Nephron progenitor cell (in vitro differentiated cells): ENCODE measurements at regions not wholly inside any gene's neighbourhood (a gene's known extent, or its start where the extent isn't known, plus 50 kb on each side); places are given as distances from the start of the nearest gene placed in this dataset.

Source experiments
- DNase-seq: peaks from one replicate; pipeline ENCODE4 v3.0.0; 2021
- H3K27ac Mint-ChIP-seq: 2 replicates; pipeline ENCODE4 v1.8.0; 2021; ENCODE audit warnings: mild to moderate bottlenecking, moderate library complexity, mixed read lengths
- H3K27me3 Mint-ChIP-seq: 2 replicates; pipeline ENCODE4 v1.8.0; 2021; ENCODE audit warnings: mild to moderate bottlenecking, low read depth, mixed read lengths; ENCODE audit not compliant: poor library complexity
- H3K36me3 Mint-ChIP-seq: 2 replicates; pipeline ENCODE4 v1.8.0; 2021; ENCODE audit warnings: low read depth, mixed read lengths
- H3K4me1 Mint-ChIP-seq: 2 replicates; pipeline ENCODE4 v1.8.0; 2021; ENCODE audit warnings: mixed read lengths
- H3K4me3 Mint-ChIP-seq: 2 replicates; pipeline ENCODE4 v1.8.0; 2021; ENCODE audit warnings: mild to moderate bottlenecking, moderate library complexity, mixed read lengths
- H3K9me3 Mint-ChIP-seq: 2 replicates; pipeline ENCODE4 v1.8.0; 2021; ENCODE audit warnings: mild to moderate bottlenecking, moderate library complexity, mixed read lengths
- TF ChIP-seq, protein P1 (sequence below): fragments of 200-600 bp; sonication (generic); IDR thresholded peaks from 2 replicates; pipeline ENCODE4 v1.5.0; 2021; ENCODE audit warnings: antibody characterized with exemption

GRCh38 chr6:167738386-167738785 is 88.3 kb upstream of the AFDN start:
- peaks cover 7% of the 10 kb centered on the region for H3K27me3 Mint-ChIP-seq
- H3K36me3 Mint-ChIP-seq, result no peaks in the 10 kb centered on the region
- TF ChIP-seq, protein P1, sequence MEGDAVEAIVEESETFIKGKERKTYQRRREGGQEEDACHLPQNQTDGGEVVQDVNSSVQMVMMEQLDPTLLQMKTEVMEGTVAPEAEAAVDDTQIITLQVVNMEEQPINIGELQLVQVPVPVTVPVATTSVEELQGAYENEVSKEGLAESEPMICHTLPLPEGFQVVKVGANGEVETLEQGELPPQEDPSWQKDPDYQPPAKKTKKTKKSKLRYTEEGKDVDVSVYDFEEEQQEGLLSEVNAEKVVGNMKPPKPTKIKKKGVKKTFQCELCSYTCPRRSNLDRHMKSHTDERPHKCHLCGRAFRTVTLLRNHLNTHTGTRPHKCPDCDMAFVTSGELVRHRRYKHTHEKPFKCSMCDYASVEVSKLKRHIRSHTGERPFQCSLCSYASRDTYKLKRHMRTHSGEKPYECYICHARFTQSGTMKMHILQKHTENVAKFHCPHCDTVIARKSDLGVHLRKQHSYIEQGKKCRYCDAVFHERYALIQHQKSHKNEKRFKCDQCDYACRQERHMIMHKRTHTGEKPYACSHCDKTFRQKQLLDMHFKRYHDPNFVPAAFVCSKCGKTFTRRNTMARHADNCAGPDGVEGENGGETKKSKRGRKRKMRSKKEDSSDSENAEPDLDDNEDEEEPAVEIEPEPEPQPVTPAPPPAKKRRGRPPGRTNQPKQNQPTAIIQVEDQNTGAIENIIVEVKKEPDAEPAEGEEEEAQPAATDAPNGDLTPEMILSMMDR, result no peak
- H3K27ac Mint-ChIP-seq, result no peak overlapping the region
- H3K4me1 Mint-ChIP-seq, result peaks cover 26% of the 10 kb centered on the region
- no peak for DNase-seq
- peaks cover 11% of the 10 kb centered on the region for H3K9me3 Mint-ChIP-seq
- H3K4me3 Mint-ChIP-seq, result no peak overlapping the region

DNA sequence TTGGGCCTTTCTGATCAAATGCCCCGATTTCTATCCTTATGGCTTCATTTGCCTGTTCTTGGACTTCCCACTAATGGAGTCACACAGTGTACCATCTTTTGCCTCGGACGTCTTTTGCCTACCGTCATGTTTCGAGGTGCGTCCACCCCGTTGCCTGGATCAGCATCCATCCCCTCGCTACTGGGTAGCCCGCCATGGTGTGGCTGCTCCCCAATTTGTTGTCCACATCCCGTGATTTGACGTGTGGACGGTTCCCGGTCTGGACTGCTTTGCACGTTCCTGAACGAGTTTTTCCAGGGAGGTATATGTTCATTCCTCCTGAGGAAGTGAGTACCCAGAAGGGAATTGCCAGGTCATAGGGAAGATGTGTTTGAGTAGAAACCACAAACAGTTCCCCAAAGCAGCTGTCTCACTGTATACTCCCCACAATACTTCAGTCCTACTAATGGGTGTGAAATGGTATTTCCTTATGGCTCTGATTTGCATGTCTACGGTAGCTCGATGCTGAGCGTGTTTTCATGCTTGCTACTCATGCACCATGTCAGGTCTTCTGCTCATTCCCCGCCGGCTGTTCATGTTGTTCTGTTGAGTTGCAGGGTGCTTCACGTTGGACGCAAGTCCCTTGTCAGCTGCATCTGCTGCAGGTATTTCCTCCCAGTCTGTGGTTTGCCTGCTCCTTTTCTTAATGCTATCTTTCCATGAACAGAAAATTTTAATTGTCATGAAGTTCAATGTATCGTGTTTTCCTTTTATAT is 86.8 kb upstream of the AFDN start:
- TF ChIP-seq, protein P1, result no peak
- Mint-ChIP-seq H3K36me3 (no peaks in the 10 kb centered on the region), H3K27ac (no peak overlapping the region), H3K9me3 (peaks cover 14% of the 10 kb centered on the region), H3K4me1 (peaks cover 18% of the 10 kb centered on the region), H3K27me3 (peaks cover 4% of the 10 kb centered on the region), H3K4me3 (no peak overlapping the region)
- DNase-seq, result no peak

DNA sequence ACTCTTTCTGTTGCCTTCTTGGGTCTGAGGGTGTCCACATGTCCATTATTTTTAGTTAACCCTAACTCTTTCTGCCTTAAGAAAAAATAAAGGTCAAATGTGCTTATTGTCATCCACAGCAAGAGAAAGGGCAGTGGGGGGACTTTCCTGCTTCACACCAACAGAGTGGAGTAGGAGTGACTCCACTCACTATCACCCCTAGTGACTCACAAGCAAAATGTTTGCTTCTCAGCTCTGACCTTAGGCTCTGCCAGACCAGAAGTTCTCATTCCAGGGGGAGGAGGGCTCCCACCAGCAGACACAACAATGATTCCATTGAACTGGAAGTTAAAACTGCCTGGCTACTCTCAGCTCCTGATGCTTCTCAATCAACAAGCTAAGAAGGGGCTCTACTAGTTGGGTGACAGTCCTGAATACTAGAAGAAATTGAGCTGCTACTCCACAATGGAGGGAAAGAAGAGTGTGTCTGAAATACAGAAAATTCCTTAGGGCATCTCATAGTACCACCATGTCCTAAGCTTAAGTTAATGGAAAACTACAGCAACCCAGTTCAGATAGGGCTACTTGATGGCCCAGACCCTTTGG is 83.9 kb upstream of the AFDN start:
- Mint-ChIP-seq H3K27ac (no peak overlapping the region), H3K36me3 (no peaks in the 10 kb centered on the region), H3K4me3 (no peak overlapping the region), H3K4me1 (peaks cover 30% of the 10 kb centered on the region), H3K27me3 (peaks cover 8% of the 10 kb centered on the region), H3K9me3 (peaks cover 10% of the 10 kb centered on the region)
- TF ChIP-seq, protein P1, result no peak
- no peak for DNase-seq

GRCh38 chr6:167744681-167745669 is 81.7 kb upstream of the AFDN start:
- Mint-ChIP-seq H3K9me3 (peaks cover 10% of the 10 kb centered on the region), H3K27me3 (peaks cover 4% of the 10 kb centered on the region), H3K36me3 (no peaks in the 10 kb centered on the region), H3K4me1 (peaks cover 50% of the 10 kb centered on the region), H3K27ac (no peak overlapping the region), H3K4me3 (no peak overlapping the region)
- TF ChIP-seq, protein P1, result no peak
- no peak for DNase-seq

GRCh38 chr6:167745670-167746389 is 80.9 kb upstream of the AFDN start:
- Mint-ChIP-seq H3K4me3 (no peak overlapping the region), H3K9me3 (peaks cover 10% of the 10 kb centered on the region), H3K36me3 (no peaks in the 10 kb centered on the region), H3K27ac (no peak overlapping the region), H3K4me1 (peaks cover 59% of the 10 kb centered on the region), H3K27me3 (peaks cover 4% of the 10 kb centered on the region)
- TF ChIP-seq, protein P1, result no peak
- no peak for DNase-seq
